ENCODE measurements at regions not wholly inside any gene's neighbourhood (a gene's known extent, or its start where the extent isn't known, plus 50 kb on each side); places are given as distances from the start of the nearest gene placed in this dataset.

DNA sequence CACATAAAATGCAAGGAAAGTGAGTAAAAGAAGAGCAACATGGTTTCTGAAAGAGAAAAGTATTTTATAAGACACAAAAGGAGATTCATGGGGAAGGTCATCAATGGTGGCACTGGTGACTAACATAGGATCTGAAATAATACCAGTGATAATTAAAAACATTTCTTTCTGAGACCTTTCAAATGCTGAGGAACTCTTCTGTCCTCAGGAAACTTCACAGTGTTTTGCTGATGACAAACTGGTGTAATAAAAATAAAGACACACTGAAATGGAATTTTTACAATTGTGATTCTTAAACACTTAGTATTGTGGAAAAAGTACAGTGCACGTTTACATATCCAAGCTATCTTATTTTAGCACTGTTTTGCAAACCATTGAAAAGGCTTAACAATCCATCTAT, 80.4 kb upstream of the ZBTB20 start:
- ChIA-PET CTCF (interaction anchor here (0.5 to 1.3 kb wide), 4 partner anchors 10 to 1530 kb away, joined by 3 to 6 read pairs (median 3); no protein-coding TSS in a partner anchor), POLR2A (no interaction called here)
- no peak overlapping the region for H3K4me3 ChIP-seq (ENCODE audit: low read depth, low read length)
- H3K27ac ChIP-seq (ENCODE audit: low read depth, low read length), result no peak overlapping the region
- no peak for TF ChIP-seq CTCF (IDR thresholded peaks at IDR 0.05; ENCODE audit: low read depth, low read length)
- H3K27me3 ChIP-seq (ENCODE audit: control insufficient read depth, insufficient read depth, low read length), result no peaks in the 10 kb centered on the region
- no peaks in the 10 kb centered on the region for H3K9me3 ChIP-seq (ENCODE audit: control insufficient read depth, insufficient read depth, low read length)
- no peak for DNase-seq (ENCODE audit: low read depth, low spot score)

GRCh38 chr3:115228266-115228665, 81.2 kb upstream of the ZBTB20 start:
- POLR2A ChIA-PET, result no interaction called here
- H3K9me3 ChIP-seq (ENCODE audit: control insufficient read depth, insufficient read depth, low read length), result no peaks in the 10 kb centered on the region
- no peak overlapping the region for H3K4me3 ChIP-seq (ENCODE audit: low read depth, low read length)
- CTCF ChIA-PET, result interaction anchor here (0.5 to 1.3 kb wide), 2 partner anchors 11 to 21 kb away, joined by 3 to 6 read pairs; no protein-coding TSS in a partner anchor
- no peak overlapping the region for H3K27ac ChIP-seq (ENCODE audit: low read depth, low read length)
- DNase-seq (ENCODE audit: low read depth, low spot score), result no peak
- TF ChIP-seq CTCF (IDR thresholded peaks at IDR 0.05; ENCODE audit: low read depth, low read length), result no peak
- no peaks in the 10 kb centered on the region for H3K27me3 ChIP-seq (ENCODE audit: control insufficient read depth, insufficient read depth, low read length)

DNA sequence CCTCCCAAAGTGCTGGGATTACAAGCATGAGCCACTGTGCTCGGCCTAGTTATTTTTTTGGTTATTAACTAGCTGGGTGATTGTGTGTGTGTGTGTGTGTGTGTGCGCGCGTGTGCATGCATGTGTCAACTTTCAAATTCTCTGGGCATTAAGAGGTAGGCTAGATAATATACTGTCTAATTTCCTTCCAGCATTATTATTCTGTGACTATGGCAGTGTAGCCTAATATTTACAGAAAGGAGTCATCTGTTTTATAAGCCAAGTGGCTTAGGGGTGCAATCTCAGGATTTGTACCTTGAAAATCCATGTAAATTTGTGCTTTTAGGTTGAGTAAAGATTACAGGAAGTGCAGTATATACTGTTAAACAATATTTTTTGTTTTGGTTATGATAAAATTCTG, 85.1 kb upstream of the ZBTB20 start:
- Histone ChIP-seq H3K27ac (ENCODE audit: low read depth, low read length) (no peak overlapping the region), H3K4me3 (ENCODE audit: low read depth, low read length) (no peak overlapping the region), H3K27me3 (ENCODE audit: control insufficient read depth, insufficient read depth, low read length) (no peaks in the 10 kb centered on the region), H3K9me3 (ENCODE audit: control insufficient read depth, insufficient read depth, low read length) (no peaks in the 10 kb centered on the region)
- DNase-seq (ENCODE audit: low read depth, low spot score), result no peak
- CTCF ChIA-PET, result interaction anchor here (0.6 to 0.7 kb wide), 2 partner anchors 129 to 177 kb away, joined by 3 to 4 read pairs; no protein-coding TSS in a partner anchor
- TF ChIP-seq CTCF (IDR thresholded peaks at IDR 0.05; ENCODE audit: low read depth, low read length), result no peak
- POLR2A ChIA-PET, result interaction anchor here (0.6 kb wide), 1 partner anchor 12 kb away, joined by 3 read pairs; no protein-coding TSS in a partner anchor

DNA sequence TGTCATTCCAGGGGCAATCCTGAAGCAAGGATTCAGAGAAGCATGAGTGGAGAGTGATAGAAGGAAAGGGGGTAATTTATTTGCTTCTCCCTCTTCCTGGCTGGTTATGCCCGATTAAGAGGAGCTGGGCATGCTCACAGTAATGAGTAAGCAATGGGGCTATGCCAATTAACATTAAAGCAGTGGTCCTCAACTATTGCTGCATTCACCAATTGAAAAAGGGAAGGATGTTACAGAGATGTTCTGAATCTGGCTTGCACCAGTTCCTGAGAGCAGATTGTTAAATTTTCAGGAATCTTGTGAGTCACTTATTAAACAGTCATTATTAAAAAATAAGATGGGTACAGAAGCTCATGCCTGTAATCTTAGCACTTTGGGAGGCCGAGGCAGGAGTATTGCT, 85.9 kb upstream of the ZBTB20 start:
- no peak for DNase-seq (ENCODE audit: low read depth, low spot score)
- no peak overlapping the region for H3K4me3 ChIP-seq (ENCODE audit: low read depth, low read length)
- H3K9me3 ChIP-seq (ENCODE audit: control insufficient read depth, insufficient read depth, low read length), result no peaks in the 10 kb centered on the region
- CTCF ChIA-PET, result interaction anchor here (0.6 to 1.0 kb wide), 2 partner anchors 16 to 176 kb away, joined by 3 to 4 read pairs; no protein-coding TSS in a partner anchor
- H3K27ac ChIP-seq (ENCODE audit: low read depth, low read length), result no peak overlapping the region
- POLR2A ChIA-PET, result no interaction called here
- H3K27me3 ChIP-seq (ENCODE audit: control insufficient read depth, insufficient read depth, low read length), result no peaks in the 10 kb centered on the region
- TF ChIP-seq CTCF (IDR thresholded peaks at IDR 0.05; ENCODE audit: low read depth, low read length), result no peak

- DNase-seq (ENCODE audit: low read depth, low spot score), result no peak
- ChIA-PET POLR2A (no interaction called here), CTCF (interaction anchor here (2.2 kb wide), 1 partner anchor 19 kb away, joined by 10 read pairs; no protein-coding TSS in a partner anchor)
- no peaks in the 10 kb centered on the region for H3K9me3 ChIP-seq (ENCODE audit: control insufficient read depth, insufficient read depth, low read length)
- no peak for TF ChIP-seq CTCF (IDR thresholded peaks at IDR 0.05; ENCODE audit: low read depth, low read length)
- no peak overlapping the region for H3K4me3 ChIP-seq (ENCODE audit: low read depth, low read length)
- no peaks in the 10 kb centered on the region for H3K27me3 ChIP-seq (ENCODE audit: control insufficient read depth, insufficient read depth, low read length)
- no peak overlapping the region for H3K27ac ChIP-seq (ENCODE audit: low read depth, low read length)
Measured at GRCh38 chr3:115236496-115236895, 89.4 kb upstream of the ZBTB20 start.

Measured in AG04450 (cell line).